ENCODE measurements at regions not wholly inside any gene's neighbourhood (a gene's known extent, or its start where the extent isn't known, plus 50 kb on each side); places are given as distances from the start of the nearest gene placed in this dataset.

- DNase-seq (ENCODE audit: low read depth in 1 of 2, low spot score in 1 of 2): no peak
- Histone ChIP-seq H3K4me3 (replicated peaks; ENCODE audit: insufficient read depth, low read length) (no peak overlapping the region), H3K27ac (replicated peaks) (no peak overlapping the region), H3K27me3 (ENCODE audit: insufficient read depth, poor library complexity, severe bottlenecking) (no peaks in the 10 kb centered on the region)
- TF ChIP-seq GABPA (IDR thresholded peaks at IDR 0.05; ENCODE audit: low read depth): no peak
- TF ChIP-seq REST (IDR thresholded peaks at IDR 0.05; ENCODE audit: insufficient replicate concordance, low read depth): no peak
- no peak for TF ChIP-seq POLR2AphosphoS5 (IDR thresholded peaks at IDR 0.05; ENCODE audit: low read depth)
Measured at GRCh38 chr7:94127026-94127425, 122.9 kb upstream of the BET1 start.

DNA sequence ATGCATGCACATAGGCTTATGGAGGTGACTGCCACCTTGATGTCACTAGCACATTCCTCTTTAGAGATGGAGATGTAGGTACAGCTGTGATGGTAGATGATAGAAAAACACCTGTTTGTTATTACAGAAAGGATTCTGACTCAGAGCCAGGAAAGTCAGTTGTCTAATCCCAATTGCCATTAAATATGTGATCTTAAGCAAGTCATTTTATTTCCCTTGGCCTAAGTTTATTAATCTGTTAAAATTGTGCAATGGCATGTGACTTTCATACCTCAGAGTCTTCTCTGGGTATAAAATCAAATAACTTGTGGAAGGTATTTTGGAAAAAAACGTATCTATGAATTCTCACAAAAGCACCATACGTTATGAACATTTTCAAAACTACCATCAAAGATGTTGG lies 123.9 kb upstream of the BET1 start:
- DNase-seq (ENCODE audit: low read depth in 1 of 2, low spot score in 1 of 2): no peak
- TF ChIP-seq, protein P1, sequence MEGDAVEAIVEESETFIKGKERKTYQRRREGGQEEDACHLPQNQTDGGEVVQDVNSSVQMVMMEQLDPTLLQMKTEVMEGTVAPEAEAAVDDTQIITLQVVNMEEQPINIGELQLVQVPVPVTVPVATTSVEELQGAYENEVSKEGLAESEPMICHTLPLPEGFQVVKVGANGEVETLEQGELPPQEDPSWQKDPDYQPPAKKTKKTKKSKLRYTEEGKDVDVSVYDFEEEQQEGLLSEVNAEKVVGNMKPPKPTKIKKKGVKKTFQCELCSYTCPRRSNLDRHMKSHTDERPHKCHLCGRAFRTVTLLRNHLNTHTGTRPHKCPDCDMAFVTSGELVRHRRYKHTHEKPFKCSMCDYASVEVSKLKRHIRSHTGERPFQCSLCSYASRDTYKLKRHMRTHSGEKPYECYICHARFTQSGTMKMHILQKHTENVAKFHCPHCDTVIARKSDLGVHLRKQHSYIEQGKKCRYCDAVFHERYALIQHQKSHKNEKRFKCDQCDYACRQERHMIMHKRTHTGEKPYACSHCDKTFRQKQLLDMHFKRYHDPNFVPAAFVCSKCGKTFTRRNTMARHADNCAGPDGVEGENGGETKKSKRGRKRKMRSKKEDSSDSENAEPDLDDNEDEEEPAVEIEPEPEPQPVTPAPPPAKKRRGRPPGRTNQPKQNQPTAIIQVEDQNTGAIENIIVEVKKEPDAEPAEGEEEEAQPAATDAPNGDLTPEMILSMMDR (IDR thresholded peaks at IDR 0.05; ENCODE audit: insufficient read depth, low read length): no peak
- TF ChIP-seq SPI1 (IDR thresholded peaks at IDR 0.05; ENCODE audit: borderline replicate concordance, low read depth) (no peak), GABPA (IDR thresholded peaks at IDR 0.05; ENCODE audit: low read depth) (no peak)

DNA sequence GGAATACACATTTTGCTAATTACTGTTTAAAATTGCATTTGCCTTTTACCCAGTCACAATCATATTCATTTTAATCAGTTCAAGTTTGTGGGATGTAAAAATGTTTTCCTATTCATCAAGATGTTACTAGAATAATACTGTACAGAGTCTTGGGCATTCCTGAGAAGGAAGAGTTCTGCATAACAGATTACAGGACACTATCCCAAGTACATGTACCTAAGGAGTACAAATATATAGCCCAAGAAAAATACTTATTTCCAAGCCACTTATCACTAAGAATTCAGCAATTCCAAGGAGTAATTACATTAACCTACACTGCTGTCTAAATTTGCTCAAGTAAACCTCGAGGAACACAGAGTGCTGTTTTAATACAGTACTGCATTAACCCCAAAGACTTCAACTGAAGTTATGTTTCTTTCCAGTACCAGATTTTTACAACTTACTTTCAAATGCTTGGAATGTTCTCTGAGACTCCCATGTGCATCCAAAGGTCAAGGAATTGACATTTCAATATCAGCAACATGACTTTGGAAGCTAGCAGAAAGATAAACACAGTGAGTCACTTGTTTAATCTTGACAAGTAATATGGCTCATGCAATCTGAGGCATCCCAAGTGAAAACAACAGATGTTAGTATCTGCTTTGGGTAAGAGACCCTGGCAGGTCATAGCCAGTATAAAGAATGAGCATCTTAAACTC lies 125.4 kb upstream of the BET1 start:
- TF ChIP-seq REST (IDR thresholded peaks at IDR 0.05; ENCODE audit: insufficient replicate concordance, low read depth) (no peak), SPI1 (IDR thresholded peaks at IDR 0.05; ENCODE audit: borderline replicate concordance, low read depth) (no peak), POLR2AphosphoS5 (IDR thresholded peaks at IDR 0.05; ENCODE audit: low read depth) (no peak), GABPA (IDR thresholded peaks at IDR 0.05; ENCODE audit: low read depth) (no peak)
- TF ChIP-seq, protein P1 (IDR thresholded peaks at IDR 0.05; ENCODE audit: insufficient read depth, low read length): no peak
- Histone ChIP-seq H3K4me3 (replicated peaks; ENCODE audit: insufficient read depth, low read length) (no peak overlapping the region), H3K27ac (replicated peaks) (no peak overlapping the region), H3K27me3 (ENCODE audit: insufficient read depth, poor library complexity, severe bottlenecking) (no peaks in the 10 kb centered on the region)
- no peak for DNase-seq (ENCODE audit: low read depth in 1 of 2, low spot score in 1 of 2)

More for the DNA sequence above, 123.9 kb upstream of the BET1 start:
- Histone ChIP-seq H3K27me3 (ENCODE audit: insufficient read depth, poor library complexity, severe bottlenecking) (no peaks in the 10 kb centered on the region), H3K27ac (replicated peaks) (no peak overlapping the region), H3K4me3 (replicated peaks; ENCODE audit: insufficient read depth, low read length) (no peak overlapping the region)

- Histone ChIP-seq H3K27ac (replicated peaks) (no peak overlapping the region), H3K27me3 (ENCODE audit: insufficient read depth, poor library complexity, severe bottlenecking) (no peaks in the 10 kb centered on the region), H3K4me3 (replicated peaks; ENCODE audit: insufficient read depth, low read length) (no peak overlapping the region)
- TF ChIP-seq REST (IDR thresholded peaks at IDR 0.05; ENCODE audit: insufficient replicate concordance, low read depth) (no peak), POLR2AphosphoS5 (IDR thresholded peaks at IDR 0.05; ENCODE audit: low read depth) (no peak), SPI1 (IDR thresholded peaks at IDR 0.05; ENCODE audit: borderline replicate concordance, low read depth) (no peak), GABPA (IDR thresholded peaks at IDR 0.05; ENCODE audit: low read depth) (no peak)
- TF ChIP-seq, protein P1 (IDR thresholded peaks at IDR 0.05; ENCODE audit: insufficient read depth, low read length): no peak
- DNase-seq (ENCODE audit: low read depth in 1 of 2, low spot score in 1 of 2): no peak
Measured at GRCh38 chr7:94130716-94131115, 126.6 kb upstream of the BET1 start.
